Fibroblast of lung (primary cell): ENCODE measurements at regions not wholly inside any gene's neighbourhood (a gene's known extent, or its start where the extent isn't known, plus 50 kb on each side); places are given as distances from the start of the nearest gene placed in this dataset.

Source experiments
- CTCF ChIP-seq, 2 donors: IDR thresholded peaks in 1 of 2; conservative IDR thresholded peaks in 1 of 2; 1 replicate in 1 of 2; 2 replicates in 1 of 2; pipeline ENCODE4 v1.5.1; 2011 to 2012; ENCODE audit warnings: low read length in 2 of 2, control low read depth in 1 of 2, inconsistent platforms in 1 of 2, low read depth in 1 of 2, mild to moderate bottlenecking in 1 of 2
- EZH2 ChIP-seq: IDR thresholded peaks from 2 replicates; pipeline ENCODE4 v1.5.1; 2012; ENCODE audit warnings: low read length, control low read depth, mild to moderate bottlenecking; ENCODE audit errors: missing control alignments

GRCh38 chr16:64202571-64202970 lies 919.3 kb downstream of the CDH11 start:
- no peak for TF ChIP-seq CTCF (conservative IDR thresholded peaks at IDR 0.05 in 1 of 2, IDR thresholded peaks at IDR 0.05 in 1 of 2; ENCODE audit: low read depth in 1 of 2, low read length in 2 of 2)
- no peak for TF ChIP-seq EZH2
